RWPE2 (cell line): ENCODE measurements at regions not wholly inside any gene's neighbourhood (a gene's known extent, or its start where the extent isn't known, plus 50 kb on each side); places are given as distances from the start of the nearest gene placed in this dataset.
A peak's percentile ranks its signal among the peaks of the same experiment; 100 is the strongest.

Experiments
- ATAC-seq: fragments of 200-7000 bp; cut with Tn5 transposase; 3 replicates; pipeline ENCODE4 v1.9.1; 2021; ENCODE audit warnings: low read depth
- DNase-seq: peaks from one replicate; pipeline ENCODE4 v3.0.0-alpha.2; 2020; ENCODE audit warnings: low spot score
- H3K27ac ChIP-seq: fragments of 450-650 bp; 2 replicates; pipeline ENCODE4 v1.5.1; 2017; ENCODE audit warnings: mild to moderate bottlenecking; ENCODE audit not compliant: poor library complexity, severe bottlenecking
- H3K27me3 ChIP-seq: fragments of 250-450 bp; sonication (Bioruptor Pico); 2 replicates; pipeline ENCODE4 v1.5.1; 2021; ENCODE audit warnings: mild to moderate bottlenecking, moderate library complexity; ENCODE audit not compliant: insufficient read depth, poor library complexity, severe bottlenecking
- H3K36me3 ChIP-seq: fragments of 250-450 bp; sonication (Bioruptor Pico); 2 replicates; pipeline ENCODE4 v1.5.1; 2020; ENCODE audit warnings: low read depth, mild to moderate bottlenecking, moderate library complexity
- H3K4me1 ChIP-seq: fragments of 250-450 bp; sonication (Bioruptor Pico); 2 replicates; pipeline ENCODE4 v1.5.1; 2021; ENCODE audit warnings: mild to moderate bottlenecking, moderate library complexity; ENCODE audit not compliant: insufficient read depth, poor library complexity, severe bottlenecking
- H3K4me3 ChIP-seq: fragments of 250-450 bp; sonication (Bioruptor Pico); 2 replicates; pipeline ENCODE4 v1.5.1; 2021; ENCODE audit warnings: mild to moderate bottlenecking, moderate library complexity; ENCODE audit not compliant: severe bottlenecking
- H3K9me3 ChIP-seq: fragments of 250-450 bp; sonication (Bioruptor Pico); 2 replicates; pipeline ENCODE4 v1.5.1; 2021; ENCODE audit warnings: mild to moderate bottlenecking, moderate library complexity; ENCODE audit not compliant: severe bottlenecking
- TF ChIP-seq, protein P1 (sequence below): fragments of 450-650 bp; IDR thresholded peaks from one replicate; pipeline ENCODE4 v1.5.1; 2017; ENCODE audit warnings: mild to moderate bottlenecking, moderate library complexity; ENCODE audit not compliant: poor library complexity, severe bottlenecking

DNA sequence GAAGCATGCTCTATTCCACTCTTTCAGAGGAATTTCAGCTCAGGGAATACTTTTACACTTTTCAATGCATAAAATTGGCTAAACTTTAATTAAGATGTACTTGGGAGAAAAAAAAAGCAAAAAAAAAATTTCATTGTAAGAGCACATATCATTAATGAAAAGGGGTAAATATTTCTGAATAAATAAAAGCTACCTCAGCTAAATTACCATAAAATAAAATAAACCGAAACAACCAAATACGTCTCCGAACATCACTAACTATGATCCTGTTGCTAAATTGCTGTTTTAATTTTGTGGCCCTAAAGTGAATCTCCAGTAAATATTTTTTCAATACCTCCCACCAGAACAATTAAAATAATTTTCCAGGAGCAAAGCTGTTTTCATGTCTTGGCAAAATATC is 203.7 kb upstream of the KCNJ16 start:
- H3K27ac ChIP-seq = peak overlapping the region; percentile 79
- DNase-seq (no peak), ATAC-seq (no peak)
- peaks cover 38% of the 10 kb centered on the region for H3K4me1 ChIP-seq
- H3K9me3 ChIP-seq = no peaks in the 10 kb centered on the region
- H3K27me3 ChIP-seq = no peaks in the 10 kb centered on the region
- TF ChIP-seq, protein P1, sequence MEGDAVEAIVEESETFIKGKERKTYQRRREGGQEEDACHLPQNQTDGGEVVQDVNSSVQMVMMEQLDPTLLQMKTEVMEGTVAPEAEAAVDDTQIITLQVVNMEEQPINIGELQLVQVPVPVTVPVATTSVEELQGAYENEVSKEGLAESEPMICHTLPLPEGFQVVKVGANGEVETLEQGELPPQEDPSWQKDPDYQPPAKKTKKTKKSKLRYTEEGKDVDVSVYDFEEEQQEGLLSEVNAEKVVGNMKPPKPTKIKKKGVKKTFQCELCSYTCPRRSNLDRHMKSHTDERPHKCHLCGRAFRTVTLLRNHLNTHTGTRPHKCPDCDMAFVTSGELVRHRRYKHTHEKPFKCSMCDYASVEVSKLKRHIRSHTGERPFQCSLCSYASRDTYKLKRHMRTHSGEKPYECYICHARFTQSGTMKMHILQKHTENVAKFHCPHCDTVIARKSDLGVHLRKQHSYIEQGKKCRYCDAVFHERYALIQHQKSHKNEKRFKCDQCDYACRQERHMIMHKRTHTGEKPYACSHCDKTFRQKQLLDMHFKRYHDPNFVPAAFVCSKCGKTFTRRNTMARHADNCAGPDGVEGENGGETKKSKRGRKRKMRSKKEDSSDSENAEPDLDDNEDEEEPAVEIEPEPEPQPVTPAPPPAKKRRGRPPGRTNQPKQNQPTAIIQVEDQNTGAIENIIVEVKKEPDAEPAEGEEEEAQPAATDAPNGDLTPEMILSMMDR = no peak
- no peaks in the 10 kb centered on the region for H3K36me3 ChIP-seq
- H3K4me3 ChIP-seq = no peak overlapping the region

DNA sequence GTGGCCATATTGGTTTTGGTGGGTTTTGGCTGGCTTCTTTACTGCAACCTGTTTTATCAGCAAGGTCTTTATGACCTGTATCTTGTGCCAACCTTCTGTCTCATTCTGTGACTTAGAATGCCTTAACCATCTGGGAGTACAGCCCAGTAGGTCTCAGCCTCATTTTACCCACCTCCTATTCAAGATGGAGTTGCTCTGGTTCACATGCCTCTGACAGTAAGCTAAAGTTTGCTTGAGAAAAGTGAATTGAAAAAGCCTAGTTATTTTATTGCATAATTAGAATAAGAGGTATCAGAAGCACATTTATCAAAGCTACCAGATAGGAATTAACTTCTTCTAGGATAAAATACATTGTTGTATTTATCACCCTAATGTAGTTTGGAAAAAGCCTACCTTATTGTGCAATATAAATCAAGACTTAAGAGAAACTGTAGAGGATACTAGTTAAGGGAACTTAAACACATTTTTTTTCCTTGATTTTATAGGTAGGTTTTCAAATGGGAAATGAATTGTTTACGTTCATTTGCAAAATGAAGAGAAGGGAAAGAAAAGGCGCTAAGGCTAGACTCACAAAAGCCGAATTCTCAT is 202.3 kb upstream of the KCNJ16 start:
- Histone ChIP-seq H3K4me1 (peaks cover 38% of the 10 kb centered on the region), H3K27ac (peak overlapping the region; percentile 80), H3K36me3 (no peaks in the 10 kb centered on the region), H3K4me3 (no peak overlapping the region), H3K27me3 (no peaks in the 10 kb centered on the region), H3K9me3 (no peaks in the 10 kb centered on the region)
- ATAC-seq = no peak
- DNase-seq = no peak
- TF ChIP-seq, protein P1 = no peak

DNA sequence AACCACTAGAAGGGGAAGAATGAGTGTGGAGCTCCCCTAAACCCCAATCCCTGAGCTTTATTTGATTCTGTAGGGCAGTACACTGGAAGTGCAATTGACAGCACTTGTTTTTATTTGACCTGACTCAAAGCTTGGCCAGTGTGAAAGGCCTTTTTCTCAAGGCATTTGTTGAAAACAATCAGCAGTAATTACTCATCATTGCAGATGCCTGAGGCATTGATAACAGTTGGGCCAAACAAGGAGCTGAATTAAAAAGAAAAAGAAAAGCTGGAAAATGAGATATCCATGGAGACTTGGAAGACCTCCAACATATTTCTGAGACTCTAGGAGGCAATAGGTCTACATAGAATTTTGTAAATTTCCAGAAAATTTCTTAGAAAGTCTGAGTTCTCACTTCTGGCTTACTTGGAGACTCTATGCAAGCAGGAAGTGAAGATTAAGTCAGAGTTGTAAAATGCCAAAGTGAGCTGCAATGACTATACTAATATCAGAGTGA is 200.8 kb upstream of the KCNJ16 start:
- H3K9me3 ChIP-seq = no peaks in the 10 kb centered on the region
- peak; percentile 73 for ATAC-seq
- TF ChIP-seq, protein P1 = no peak
- peaks cover 44% of the 10 kb centered on the region for H3K4me1 ChIP-seq
- no peaks in the 10 kb centered on the region for H3K36me3 ChIP-seq
- DNase-seq = no peak
- no peaks in the 10 kb centered on the region for H3K27me3 ChIP-seq
- H3K27ac ChIP-seq = peak overlapping the region; percentile 80
- no peak overlapping the region for H3K4me3 ChIP-seq

DNA sequence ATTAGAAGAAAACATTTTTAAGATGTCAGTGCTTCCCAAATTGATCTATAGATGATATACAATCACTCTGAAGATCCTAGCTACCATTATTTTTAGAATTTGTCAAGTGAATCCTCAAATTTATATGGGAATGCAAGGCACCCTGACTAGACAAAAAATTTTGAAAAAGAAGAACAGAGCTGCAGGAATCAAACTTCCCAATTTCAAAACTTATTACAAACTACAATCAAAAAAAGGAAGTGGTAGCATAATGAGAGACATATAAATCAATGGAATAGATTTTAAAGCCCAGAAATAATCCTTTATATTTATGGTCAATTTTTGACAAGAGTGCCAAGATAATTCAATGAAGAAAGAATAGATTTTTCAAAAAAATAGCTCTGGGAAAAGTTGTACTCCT is 198.3 kb upstream of the KCNJ16 start:
- ATAC-seq = no peak
- DNase-seq = no peak
- H3K4me1 ChIP-seq = peaks cover 26% of the 10 kb centered on the region

DNA sequence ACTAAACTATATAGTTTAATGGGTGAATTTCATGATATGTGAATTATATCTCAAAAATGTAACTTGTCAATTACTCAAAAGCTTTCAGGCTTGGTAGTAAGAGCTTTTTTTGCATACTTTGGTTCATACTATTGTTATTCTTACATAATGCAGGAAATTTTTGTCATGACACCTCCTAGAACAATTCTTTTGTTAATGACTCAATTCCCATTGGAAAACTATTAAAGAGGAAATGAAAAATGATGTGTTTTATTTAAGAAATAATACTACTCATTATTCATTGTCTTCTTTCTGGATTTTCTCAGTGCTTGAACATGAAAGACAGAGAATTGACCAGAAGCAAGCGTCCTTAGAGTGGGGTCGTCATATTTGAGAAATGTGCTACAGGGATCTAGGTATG is 196.4 kb upstream of the KCNJ16 start:
- DNase-seq = no peak
- peaks cover 22% of the 10 kb centered on the region for H3K4me1 ChIP-seq
- ATAC-seq = no peak
- no peaks in the 10 kb centered on the region for H3K9me3 ChIP-seq
- no peaks in the 10 kb centered on the region for H3K36me3 ChIP-seq
- TF ChIP-seq, protein P1 = no peak
- no peaks in the 10 kb centered on the region for H3K27me3 ChIP-seq
- no peak overlapping the region for H3K4me3 ChIP-seq
- peak overlapping the region; percentile 46 for H3K27ac ChIP-seq

More for the DNA sequence above, 198.3 kb upstream of the KCNJ16 start:
- H3K4me3 ChIP-seq = no peak overlapping the region
- TF ChIP-seq, protein P1 = no peak
- H3K27ac ChIP-seq = no peak overlapping the region
- no peaks in the 10 kb centered on the region for H3K36me3 ChIP-seq
- no peaks in the 10 kb centered on the region for H3K27me3 ChIP-seq
- H3K9me3 ChIP-seq = no peaks in the 10 kb centered on the region
